H1 (cell line): ENCODE measurements at regions not wholly inside any gene's neighbourhood (a gene's known extent, or its start where the extent isn't known, plus 50 kb on each side); places are given as distances from the start of the nearest gene placed in this dataset.

ENCODE experiments used
- CHD1 ChIP-seq: IDR thresholded peaks from 2 replicates; pipeline ENCODE4 v1.6.1; 2012; ENCODE audit warnings: low read depth, low read length, improper control_type of control experiment
- JUN ChIP-seq: IDR thresholded peaks from 2 replicates; pipeline ENCODE4 v1.6.1; 2011; ENCODE audit warnings: low read depth, mild to moderate bottlenecking, improper control_type of control experiment, low read length
- POU5F1 ChIP-seq: IDR thresholded peaks from 2 replicates; pipeline ENCODE4 v1.6.1; 2011; ENCODE audit warnings: low read depth, mild to moderate bottlenecking, low read length, moderate library complexity
- RBBP5 ChIP-seq: IDR thresholded peaks from 2 replicates; pipeline ENCODE4 v1.7.1; 2012; ENCODE audit warnings: low read depth, mild to moderate bottlenecking, inconsistent platforms, low read length, moderate library complexity, borderline replicate concordance

- TF ChIP-seq CHD1 (no peak), RBBP5 (no peak), JUN (no peak), POU5F1 (no peak)
Measured at GRCh38 chr6:6981681-6982322, 126.0 kb upstream of the RREB1 start (continued).
